ENCODE measurements at regions not wholly inside any gene's neighbourhood (a gene's known extent, or its start where the extent isn't known, plus 50 kb on each side); places are given as distances from the start of the nearest gene placed in this dataset.

GRCh38 chr2:67952066-67952465 lies 110.7 kb downstream of the C1D start:
- no peak overlapping the region for H3K27ac ChIP-seq (ENCODE audit: low read depth in 1 of 2, low read length in 1 of 2)
- ATAC-seq (ENCODE audit: insufficient read depth, low FRiP score) (no peak), DNase-seq (no peak)
- no peaks in the 10 kb centered on the region for H3K36me3 ChIP-seq (ENCODE audit: control insufficient read depth in 4 of 4, insufficient read depth in 4 of 4, low read length in 4 of 4)
- H3K9me3 ChIP-seq (ENCODE audit: control insufficient read depth in 4 of 4, insufficient read depth in 3 of 4, low read length in 3 of 4) = no peaks in the 10 kb centered on the region
- H3K9ac ChIP-seq (ENCODE audit: insufficient read depth in 1 of 2, low read length in 2 of 2) = no peak overlapping the region
- 84 to 94% methylated on average over 4 of the region's 4 CpGs for WGBS, 2 donors
- no peak overlapping the region for H3K4me3 ChIP-seq
- H3K4me1 ChIP-seq (ENCODE audit: control insufficient read depth in 5 of 5, insufficient read depth in 5 of 5, low read length in 5 of 5) = peaks cover 0 to 10% (median 6%) of the 10 kb centered on the region in 5 donors
- no peaks in the 10 kb centered on the region for H3K27me3 ChIP-seq (ENCODE audit: control insufficient read depth in 3 of 3, insufficient read depth in 3 of 3, low read length in 2 of 3)
- TF ChIP-seq CTCF (IDR thresholded peaks at IDR 0.05; ENCODE audit: control extremely low read depth, extremely low read depth) = no peak

GRCh38 chr2:67954093-67954748 lies 108.6 kb downstream of the C1D start:
- H3K9ac ChIP-seq (ENCODE audit: insufficient read depth in 1 of 2, low read length in 2 of 2) = no peak overlapping the region
- no peak for TF ChIP-seq CTCF (IDR thresholded peaks at IDR 0.05; ENCODE audit: control extremely low read depth, extremely low read depth)
- H3K27ac ChIP-seq (ENCODE audit: low read depth in 1 of 2, low read length in 1 of 2) = peak overlapping the region in 1 of 2 donors; percentile 50
- H3K4me1 ChIP-seq (ENCODE audit: control insufficient read depth in 5 of 5, insufficient read depth in 5 of 5, low read length in 5 of 5) = peaks cover 0 to 7% (median 5%) of the 10 kb centered on the region in 5 donors
- no peak overlapping the region for H3K4me3 ChIP-seq
- H3K9me3 ChIP-seq (ENCODE audit: control insufficient read depth in 4 of 4, insufficient read depth in 3 of 4, low read length in 3 of 4) = no peaks in the 10 kb centered on the region
- 49 to 68% methylated on average over 6 of the region's 6 CpGs for whole genome bisulfite sequencing, 2 donors
- no peak for ATAC-seq (ENCODE audit: insufficient read depth, low FRiP score)
- H3K36me3 ChIP-seq (ENCODE audit: control insufficient read depth in 4 of 4, insufficient read depth in 4 of 4, low read length in 4 of 4) = no peaks in the 10 kb centered on the region
- no peaks in the 10 kb centered on the region for H3K27me3 ChIP-seq (ENCODE audit: control insufficient read depth in 3 of 3, insufficient read depth in 3 of 3, low read length in 2 of 3)
- DNase-seq = peak; percentile 80 to 94 (median 83)

- Histone ChIP-seq H3K9me3 (ENCODE audit: control insufficient read depth in 4 of 4, insufficient read depth in 3 of 4, low read length in 3 of 4) (no peaks in the 10 kb centered on the region), H3K27ac (ENCODE audit: low read depth in 1 of 2, low read length in 1 of 2) (no peak overlapping the region), H3K4me3 (no peak overlapping the region), H3K27me3 (ENCODE audit: control insufficient read depth in 3 of 3, insufficient read depth in 3 of 3, low read length in 2 of 3) (no peaks in the 10 kb centered on the region), H3K4me1 (ENCODE audit: control insufficient read depth in 5 of 5, insufficient read depth in 5 of 5, low read length in 5 of 5) (peaks cover 0 to 7% (median 5%) of the 10 kb centered on the region in 5 donors), H3K9ac (ENCODE audit: insufficient read depth in 1 of 2, low read length in 2 of 2) (no peak overlapping the region), H3K36me3 (ENCODE audit: control insufficient read depth in 4 of 4, insufficient read depth in 4 of 4, low read length in 4 of 4) (no peaks in the 10 kb centered on the region)
- no peak for TF ChIP-seq CTCF (IDR thresholded peaks at IDR 0.05; ENCODE audit: control extremely low read depth, extremely low read depth)
- no peak for ATAC-seq (ENCODE audit: insufficient read depth, low FRiP score)
- peak in 2 of 3 donors; percentile 30 to 41 for DNase-seq
- WGBS, 2 donors = 75 to 82% methylated on average over 7 of the region's 7 CpGs
Observed at GRCh38 chr2:67955748-67956603, 106.8 kb downstream of the C1D start.
